ENCODE measurements at regions not wholly inside any gene's neighbourhood (a gene's known extent, or its start where the extent isn't known, plus 50 kb on each side); places are given as distances from the start of the nearest gene placed in this dataset.
"Not testable (repeated sequence)": the region's sequence is repeated elsewhere in the genome, so short reads cannot be mapped to it uniquely, and the experiment has no call there.

GRCh38 chr11:129698212-129698611 lies 117.4 kb upstream of the TMEM45B start:
- no peak for DNase-seq (ENCODE audit: low spot score)

GRCh38 chr11:129699711-129700304 lies 115.8 kb upstream of the TMEM45B start:
- DNase-seq (ENCODE audit: low spot score) = no peak

DNA sequence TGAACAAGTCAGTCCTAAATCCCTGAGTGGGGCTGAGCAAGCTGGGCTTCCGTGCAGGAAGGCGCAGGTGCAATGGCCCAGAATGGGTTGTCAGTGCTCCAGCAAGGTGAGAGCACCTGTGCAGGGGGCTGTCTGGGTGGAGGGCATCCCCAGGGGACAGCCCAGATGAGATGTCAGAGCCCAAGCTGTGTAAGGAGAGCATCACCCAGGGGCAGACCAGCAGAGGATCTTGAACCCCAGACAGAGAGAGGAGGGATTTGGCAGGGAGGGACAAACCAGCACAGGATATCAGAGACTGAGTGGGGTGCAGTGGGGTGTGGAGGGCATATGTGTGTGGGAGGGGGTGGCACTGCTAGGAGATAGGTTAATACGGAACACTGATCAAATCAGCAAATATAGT lies 114.9 kb upstream of the TMEM45B start:
- DNase-seq (ENCODE audit: low spot score) = no peak

GRCh38 chr11:129701706-129702105 lies 113.9 kb upstream of the TMEM45B start:
- DNase-seq (ENCODE audit: low spot score) = no peak

DNA sequence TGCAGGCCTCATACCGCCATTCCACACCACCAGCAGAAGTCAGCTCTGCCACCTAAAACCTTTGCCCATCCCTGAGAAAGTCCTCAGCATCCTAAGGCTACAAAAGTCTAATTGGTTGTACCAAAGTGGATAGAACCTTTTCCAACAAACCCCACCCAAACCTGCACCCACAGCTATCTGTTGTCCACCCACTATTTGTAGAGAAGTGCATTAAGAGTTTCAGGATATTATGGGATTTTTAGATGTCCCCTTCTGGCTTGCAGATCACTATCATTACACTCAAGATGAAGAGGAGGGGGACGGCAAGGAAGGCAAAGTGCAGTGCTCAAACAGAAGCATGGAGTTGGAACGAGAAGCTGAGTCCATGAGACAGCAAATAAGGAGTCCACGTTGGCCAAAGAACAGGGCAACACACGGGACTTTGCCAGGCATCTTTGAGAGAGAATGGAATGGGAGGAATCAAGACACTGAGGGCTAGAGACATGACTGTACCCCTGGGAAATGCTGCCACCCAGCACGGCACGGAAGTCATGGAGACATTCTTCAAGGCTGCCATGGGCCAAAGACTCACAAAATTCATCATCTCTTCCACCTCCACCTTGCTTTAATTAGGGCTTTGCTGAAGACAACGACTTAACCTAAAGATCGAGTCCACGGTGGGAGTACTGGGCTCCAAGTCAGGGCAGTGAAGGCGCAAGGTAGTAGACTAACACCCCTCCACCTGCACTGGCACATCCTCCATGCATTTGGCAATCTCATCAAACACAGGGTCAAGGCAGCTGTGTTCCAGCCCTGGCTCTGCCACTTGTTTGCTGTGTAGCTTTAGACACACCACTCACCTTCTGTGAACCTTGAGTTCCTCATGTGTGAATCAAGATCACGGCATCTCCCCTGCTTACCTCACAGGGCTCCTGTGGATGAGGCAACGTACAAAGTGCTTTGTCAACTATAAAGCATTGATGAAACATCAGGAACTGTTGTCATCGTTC lies 112.9 kb upstream of the TMEM45B start:
- DNase-seq (ENCODE audit: low spot score) = no peak

GRCh38 chr11:129703846-129704245 lies 111.8 kb upstream of the TMEM45B start:
- no peak for DNase-seq (ENCODE audit: low spot score)

GRCh38 chr11:129704831-129705230 lies 110.8 kb upstream of the TMEM45B start:
- DNase-seq (ENCODE audit: low spot score) = no peak

DNA sequence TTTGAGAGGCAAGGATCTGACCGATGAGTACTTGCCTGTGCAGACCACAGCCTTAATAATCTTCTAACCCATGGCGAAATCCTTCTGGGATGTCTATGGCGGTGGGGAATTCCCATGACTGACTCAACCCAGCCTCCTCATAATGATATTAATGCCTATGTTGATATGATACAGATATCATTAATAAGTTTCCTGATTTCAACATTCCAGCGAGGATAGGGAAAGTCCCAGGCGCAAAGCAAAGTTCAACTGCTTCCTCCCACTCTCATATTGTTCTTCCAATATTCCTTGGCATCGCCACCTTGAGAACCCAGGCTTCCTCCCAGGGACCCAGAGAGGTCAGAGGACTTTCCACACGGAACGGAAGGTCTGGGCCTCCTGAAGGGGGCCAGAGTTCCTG lies 110.3 kb upstream of the TMEM45B start:
- no peak for DNase-seq (ENCODE audit: low spot score)

- no peak for DNase-seq (ENCODE audit: low spot score)
These were observed 109.7 kb upstream of the TMEM45B start for GRCh38 chr11:129705933-129706332.

GRCh38 chr11:129709801-129710398 lies 105.7 kb upstream of the TMEM45B start:
- no peak for DNase-seq (ENCODE audit: low spot score)

DNA sequence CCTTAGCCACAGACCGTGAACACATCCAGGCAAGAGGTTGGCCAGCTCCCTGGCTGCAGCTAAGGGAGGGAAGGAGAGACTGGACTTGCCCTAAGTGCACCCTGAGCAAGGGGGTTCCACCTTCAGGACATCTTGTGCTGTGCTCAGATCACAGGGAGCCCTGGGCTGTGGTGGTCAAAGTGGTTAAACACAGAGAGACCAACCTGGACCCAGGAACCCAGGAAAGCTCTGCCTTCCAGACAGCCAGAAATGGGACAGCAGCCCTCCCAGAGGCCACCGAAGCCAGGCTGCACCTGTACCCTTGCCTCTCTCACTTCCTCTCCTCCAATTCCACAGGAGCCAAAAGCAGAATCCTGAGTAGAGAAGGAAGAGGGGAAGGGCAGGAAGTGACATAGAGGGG lies 105.2 kb upstream of the TMEM45B start:
- DNase-seq (ENCODE audit: low spot score) = no peak

- no peak for DNase-seq (ENCODE audit: low spot score)
These were observed 103.9 kb upstream of the TMEM45B start for GRCh38 chr11:129711760-129712159.

- not testable (repeated sequence) for DNase-seq (ENCODE audit: low spot score)
These were observed 103.0 kb upstream of the TMEM45B start for GRCh38 chr11:129712486-129713240.

DNA sequence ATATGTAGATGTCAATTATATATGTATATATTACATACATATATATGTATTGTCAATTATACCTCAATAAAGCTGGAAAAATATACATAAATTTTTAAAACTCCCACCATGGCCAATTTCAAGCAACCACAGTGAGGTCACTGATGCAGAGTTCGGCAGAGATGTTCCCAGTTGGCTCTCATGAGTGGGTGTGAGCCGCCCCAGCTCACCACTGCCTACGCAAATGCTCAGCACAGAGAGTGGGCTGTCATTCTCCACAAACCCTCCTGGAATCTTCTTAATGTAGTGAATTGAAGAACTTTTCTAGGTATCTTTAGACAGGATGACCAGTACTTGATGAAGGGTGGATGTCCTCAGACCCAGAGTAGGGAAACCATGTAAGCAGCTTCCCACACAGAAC lies 96.6 kb upstream of the TMEM45B start:
- no peak for DNase-seq (ENCODE audit: low spot score)

DNA sequence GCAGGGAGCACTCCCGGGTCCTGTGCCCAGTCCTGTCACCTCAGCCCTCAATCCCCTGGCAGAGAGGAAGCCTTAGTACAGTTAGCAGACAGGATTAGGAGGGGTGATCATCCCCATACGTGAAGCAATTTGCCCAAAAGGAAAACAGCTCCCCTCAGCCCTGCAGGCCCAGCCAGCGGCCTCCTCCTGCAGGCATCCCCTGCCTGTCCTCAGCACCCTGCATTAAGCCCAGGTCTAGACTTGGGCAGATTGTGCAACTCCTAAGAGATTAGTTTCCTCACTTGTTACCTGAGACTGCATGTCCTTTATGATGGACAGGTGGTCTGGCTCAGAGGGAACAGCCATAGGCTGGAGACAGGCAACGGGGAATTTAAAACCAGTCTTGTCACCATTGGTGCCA lies 95.5 kb upstream of the TMEM45B start:
- no peak for DNase-seq (ENCODE audit: low spot score)

DNA sequence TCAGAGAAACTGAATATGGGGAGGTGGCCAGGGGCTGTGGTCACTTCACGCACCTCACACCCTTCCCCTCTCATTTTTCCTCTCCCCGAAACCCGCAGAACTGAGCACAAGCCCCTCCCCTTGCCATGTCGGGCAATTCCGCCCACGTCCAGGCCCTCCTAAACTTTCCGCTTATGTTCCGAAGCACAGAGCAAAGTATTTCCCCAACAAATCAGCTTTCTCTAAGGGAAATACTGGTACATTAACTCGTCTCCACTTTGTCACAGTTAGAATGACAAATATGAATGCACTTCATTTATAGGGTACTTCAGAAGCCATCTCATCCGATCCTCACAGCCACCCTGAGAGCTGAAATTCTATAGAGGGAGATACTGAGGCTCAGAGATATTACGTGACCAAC lies 94.7 kb upstream of the TMEM45B start:
- no peak for DNase-seq (ENCODE audit: low spot score)

DNA sequence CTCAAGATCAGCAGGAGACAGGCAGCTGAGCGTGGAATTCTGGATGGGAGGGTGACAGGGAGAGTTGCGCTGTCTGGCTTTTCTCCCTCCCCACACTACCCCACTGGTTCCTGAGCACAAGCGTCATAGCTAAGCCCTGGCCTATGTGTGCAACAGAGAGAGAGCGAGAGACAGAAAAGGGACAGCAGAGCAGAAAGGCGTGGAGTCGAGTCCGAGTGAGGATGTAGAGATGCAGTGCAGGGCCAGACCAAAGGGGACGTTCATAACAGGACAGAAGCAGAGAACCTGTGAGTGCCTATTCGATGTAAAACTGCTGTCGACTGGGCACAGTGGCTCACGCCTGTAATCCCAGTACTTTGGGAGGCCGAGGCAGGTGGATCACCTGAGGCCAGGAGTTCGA lies 94.0 kb upstream of the TMEM45B start:
- no peak for DNase-seq (ENCODE audit: low spot score)

GRCh38 chr11:129722529-129722928 lies 93.1 kb upstream of the TMEM45B start:
- no peak for DNase-seq (ENCODE audit: low spot score)

- no peak for DNase-seq (ENCODE audit: low spot score)
These were observed 92.4 kb upstream of the TMEM45B start for GRCh38 chr11:129723146-129723760.

GRCh38 chr11:129723761-129724162 lies 91.9 kb upstream of the TMEM45B start:
- DNase-seq (ENCODE audit: low spot score) = no peak

DNA sequence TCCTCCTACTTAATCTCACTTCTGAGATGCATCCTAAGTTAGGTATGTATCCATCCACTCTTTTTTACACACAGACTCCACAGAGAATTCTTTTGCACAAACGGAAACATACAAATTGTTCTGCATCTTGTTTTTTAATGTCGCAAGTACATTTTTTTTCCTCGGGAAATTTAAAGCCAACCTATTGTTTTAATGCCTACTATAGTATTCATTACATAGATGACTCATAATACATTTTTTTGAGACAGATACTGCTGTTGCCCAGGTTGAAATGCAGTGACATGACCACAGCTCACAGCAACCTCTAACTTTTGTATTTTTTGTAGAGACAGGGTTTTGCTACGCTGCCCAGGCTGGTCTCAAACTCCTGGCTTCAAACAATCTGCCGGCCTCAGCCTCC lies 90.8 kb upstream of the TMEM45B start:
- DNase-seq (ENCODE audit: low spot score) = no peak
